Adrenal gland (tissue), 5 donors: ENCODE measurements at regions not wholly inside any gene's neighbourhood (a gene's known extent, or its start where the extent isn't known, plus 50 kb on each side); places are given as distances from the start of the nearest gene placed in this dataset.
"Not testable (repeated sequence)": the region's sequence is repeated elsewhere in the genome, so short reads cannot be mapped to it uniquely, and the experiment has no call there.

Source experiments
- CTCF ChIP-seq, 6 experiments: fragments of 450-650 bp in 4 of 6; fragments of 200-600 bp in 2 of 6; sonication (generic) in 1 of 6; IDR thresholded peaks; 1 replicate in 5 of 6; 2 replicates in 1 of 6; pipeline versions ENCODE4 v1.5.1 to v1.8.0; 2016 to 2021; ENCODE audit warnings: antibody characterized with exemption in 6 of 6, mild to moderate bottlenecking in 2 of 6, moderate library complexity in 1 of 6
- POLR2A ChIP-seq, 2 donors: fragments of 450-650 bp; IDR thresholded peaks; one replicate each; pipeline ENCODE4 v1.6.1; 2017; ENCODE audit warnings: antibody characterized with exemption in 2 of 2, mild to moderate bottlenecking in 2 of 2, moderate library complexity in 1 of 2
- donor health status: DM: no; HTN: no; CAD: no.

- not testable (repeated sequence) for TF ChIP-seq POLR2A, CTCF (IDR thresholded peaks at IDR 0.05)
Observed at GRCh38 chr16:21503941-21504832, 95.2 kb upstream of the METTL9 start.
